Mesendoderm (in vitro differentiated cells): ENCODE measurements at regions not wholly inside any gene's neighbourhood (a gene's known extent, or its start where the extent isn't known, plus 50 kb on each side); places are given as distances from the start of the nearest gene placed in this dataset.
A peak's percentile ranks its signal among the peaks of the same experiment; 100 is the strongest.

Experiments used
- DNase-seq: peaks from one replicate; pipeline ENCODE4 v3.0.0; 2013
- H2AK5ac ChIP-seq: 2 replicates; pipeline ENCODE4 v1.6.1; 2013; ENCODE audit warnings: low read length, inconsistent platforms
- H2BK120ac ChIP-seq: 2 replicates; pipeline ENCODE4 v1.6.1; 2013; ENCODE audit warnings: low read depth, mild to moderate bottlenecking, low read length, moderate library complexity, mixed read lengths
- H2BK15ac ChIP-seq: replicated peaks from 2 replicates; pipeline ENCODE4 v1.6.1; 2013; ENCODE audit warnings: low read depth, mild to moderate bottlenecking, moderate library complexity
- H2BK5ac ChIP-seq: 2 replicates; pipeline ENCODE4 v1.6.1; 2013; ENCODE audit warnings: low read length, inconsistent platforms
- H3K18ac ChIP-seq: 2 replicates; pipeline ENCODE4 v1.6.1; 2013; ENCODE audit warnings: mild to moderate bottlenecking, low read length, mixed read lengths
- H3K23ac ChIP-seq: one replicate; pipeline ENCODE4 v1.6.1; 2013; ENCODE audit warnings: low read length
- H3K27ac ChIP-seq: 2 replicates; pipeline ENCODE4 v1.5.1; 2013; ENCODE audit warnings: low read depth, mild to moderate bottlenecking, inconsistent platforms, low read length, moderate library complexity
- H3K27me3 ChIP-seq: 2 replicates; pipeline ENCODE4 v1.6.1; 2013; ENCODE audit warnings: low read length, control low read depth, mild to moderate bottlenecking, inconsistent platforms; ENCODE audit not compliant: insufficient read depth, poor library complexity
- H3K36me3 ChIP-seq: 2 replicates; pipeline ENCODE4 v1.6.1; 2013; ENCODE audit warnings: low read length, inconsistent platforms; ENCODE audit not compliant: control insufficient read depth, insufficient read depth
- H3K4ac ChIP-seq: one replicate; pipeline ENCODE4 v1.6.1; 2013; ENCODE audit warnings: low read depth, mild to moderate bottlenecking, low read length, moderate library complexity
- H3K4me1 ChIP-seq: 2 replicates; pipeline ENCODE4 v1.6.1; 2013; ENCODE audit warnings: low read depth, low read length, inconsistent platforms; ENCODE audit not compliant: control insufficient read depth
- H3K4me2 ChIP-seq: 2 replicates; pipeline ENCODE4 v1.6.1; 2013; ENCODE audit warnings: low read length
- H3K4me3 ChIP-seq: 2 replicates; pipeline ENCODE4 v1.5.1; 2013; ENCODE audit warnings: mild to moderate bottlenecking, low read length
- H3K56ac ChIP-seq: one replicate; pipeline ENCODE4 v1.6.1; 2013; ENCODE audit warnings: low read length
- H3K79me1 ChIP-seq: 2 replicates; pipeline ENCODE4 v1.6.1; 2013; ENCODE audit warnings: low read length, inconsistent platforms
- H3K79me2 ChIP-seq: 2 replicates; pipeline ENCODE4 v1.6.1; 2013; ENCODE audit warnings: mild to moderate bottlenecking, low read length; ENCODE audit not compliant: control insufficient read depth, insufficient read depth
- H3K9ac ChIP-seq: 2 replicates; pipeline ENCODE4 v1.6.1; 2013; ENCODE audit warnings: low read length, inconsistent platforms
- H4K5ac ChIP-seq: one replicate; pipeline ENCODE4 v1.6.1; 2013; ENCODE audit warnings: low read length
- H4K8ac ChIP-seq: one replicate; pipeline ENCODE4 v1.6.1; 2013; ENCODE audit warnings: low read depth, mild to moderate bottlenecking, control low read depth, low read length, moderate library complexity
- WGBS: extraction: QIAGEN DNeasy Blood & Tissue Kit; methylation state at CpG from one replicate; pipeline ENCODE4 v1.1.7; 2013; ENCODE audit warnings: low lambda C conversion rate, missing lambda C conversion rate; ENCODE audit not compliant: insufficient coverage; ENCODE audit errors: extremely low coverage; 5-methylcytosine and 5-hydroxymethylcytosine counted together

DNA sequence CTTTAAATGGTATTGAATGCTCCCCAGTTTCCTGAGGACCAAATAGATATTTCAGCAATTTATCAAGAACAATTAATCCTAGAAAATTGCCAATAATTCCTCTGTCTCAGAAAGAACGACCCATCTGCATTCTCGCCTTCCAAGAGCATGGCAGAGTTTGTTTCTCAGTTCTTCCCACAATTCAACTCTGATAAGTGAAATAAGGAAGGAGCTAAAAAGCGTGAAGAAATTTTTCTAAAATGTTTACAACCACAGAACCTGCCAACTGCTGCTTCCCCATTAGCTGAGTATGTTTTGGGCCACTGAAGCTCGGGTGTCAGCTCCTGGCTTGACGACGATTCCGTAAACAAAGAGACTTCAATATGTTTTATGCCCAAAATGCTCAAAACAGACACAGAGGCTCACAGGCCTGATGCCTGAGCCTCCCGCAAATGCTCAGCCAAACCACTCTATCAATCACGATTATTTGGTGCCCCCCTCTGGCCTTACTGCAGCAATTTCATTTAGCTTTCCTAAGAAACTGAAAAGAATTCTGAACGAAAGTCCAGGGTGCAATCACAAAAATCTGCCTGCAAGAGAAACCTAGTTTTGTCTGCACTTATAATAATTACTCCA, 259.2 kb upstream of the CCDC54 start:
- no CpG with 5 or more reads among the region's 10 CpGs for WGBS
- no peaks in the 10 kb centered on the region for H3K27me3 ChIP-seq
- no peak overlapping the region for H4K8ac ChIP-seq
- no peaks in the 10 kb centered on the region for H3K36me3 ChIP-seq
- no peak overlapping the region for H4K5ac ChIP-seq
- H3K79me2 ChIP-seq = no peaks in the 10 kb centered on the region
- peak overlapping the region; percentile 68 for H3K18ac ChIP-seq
- H3K4me1 ChIP-seq = no peaks in the 10 kb centered on the region
- H3K79me1 ChIP-seq = no peaks in the 10 kb centered on the region
- no peak overlapping the region for H3K27ac ChIP-seq
- H3K4ac ChIP-seq = no peak overlapping the region
- H3K23ac ChIP-seq = no peak overlapping the region
- H3K4me2 ChIP-seq = no peak overlapping the region
- peak overlapping the region; percentile 28 for H2BK120ac ChIP-seq
- no peak overlapping the region for H3K4me3 ChIP-seq
- H2BK5ac ChIP-seq = no peak overlapping the region
- H2AK5ac ChIP-seq = no peak overlapping the region
- peak overlapping the region; percentile 28 for H3K9ac ChIP-seq
- H3K56ac ChIP-seq = peak overlapping the region; percentile 65
- DNase-seq = peak; percentile 80
- no peak overlapping the region for H2BK15ac ChIP-seq

- Histone ChIP-seq H4K5ac (no peak overlapping the region), H3K23ac (no peak overlapping the region), H2BK15ac (no peak overlapping the region), H3K4me2 (no peak overlapping the region), H3K36me3 (no peaks in the 10 kb centered on the region), H3K4me1 (peaks cover 2% of the 10 kb centered on the region), H3K9ac (no peak overlapping the region), H3K18ac (no peak overlapping the region), H4K8ac (no peak overlapping the region), H2BK120ac (no peak overlapping the region), H3K79me2 (no peaks in the 10 kb centered on the region), H3K4me3 (no peak overlapping the region), H3K27me3 (no peaks in the 10 kb centered on the region), H3K27ac (no peak overlapping the region), H2AK5ac (no peak overlapping the region), H3K4ac (no peak overlapping the region), H3K79me1 (no peaks in the 10 kb centered on the region), H2BK5ac (no peak overlapping the region), H3K56ac (no peak overlapping the region)
- peak; percentile 96 for DNase-seq
- WGBS = no CpG with 5 or more reads among the region's 1 CpG
Observed at GRCh38 chr3:107124885-107125284, 252.4 kb upstream of the CCDC54 start.

DNA sequence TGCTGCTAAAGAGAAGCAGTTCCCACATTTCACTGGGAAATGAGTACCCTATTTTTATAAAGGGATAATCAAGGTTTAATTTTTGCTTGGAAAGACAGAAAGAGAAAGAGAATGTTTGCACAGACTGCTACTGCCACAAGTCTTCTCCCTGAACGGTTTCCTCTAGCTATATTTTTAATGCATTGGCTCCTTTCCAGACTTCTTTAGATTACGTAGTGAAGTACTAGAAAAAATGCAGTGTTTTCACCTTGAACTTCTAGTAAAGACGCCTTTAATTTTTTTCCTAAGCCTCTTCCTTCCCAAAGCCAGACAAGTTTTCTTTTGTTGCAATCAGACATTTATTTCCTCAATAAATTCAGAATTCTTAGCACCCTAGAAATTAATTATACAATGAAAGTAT, 248.3 kb upstream of the CCDC54 start:
- no peak overlapping the region for H3K23ac ChIP-seq
- no peak overlapping the region for H3K4ac ChIP-seq
- no peak overlapping the region for H2BK15ac ChIP-seq
- no peak for DNase-seq
- H3K18ac ChIP-seq = no peak overlapping the region
- no peak overlapping the region for H3K4me3 ChIP-seq
- no peak overlapping the region for H3K9ac ChIP-seq
- H3K4me2 ChIP-seq = no peak overlapping the region
- no peaks in the 10 kb centered on the region for H3K36me3 ChIP-seq
- no peak overlapping the region for H4K8ac ChIP-seq
- no peak overlapping the region for H3K27ac ChIP-seq
- no peak overlapping the region for H2BK120ac ChIP-seq
- no peak overlapping the region for H3K56ac ChIP-seq
- no CpG with 5 or more reads among the region's 3 CpGs for WGBS
- no peaks in the 10 kb centered on the region for H3K27me3 ChIP-seq
- no peak overlapping the region for H4K5ac ChIP-seq
- H3K79me1 ChIP-seq = no peaks in the 10 kb centered on the region
- H3K4me1 ChIP-seq = peaks cover 2% of the 10 kb centered on the region
- H2AK5ac ChIP-seq = no peak overlapping the region
- no peak overlapping the region for H2BK5ac ChIP-seq
- no peaks in the 10 kb centered on the region for H3K79me2 ChIP-seq

GRCh38 chr3:107130089-107130700, 247.0 kb upstream of the CCDC54 start:
- no peak overlapping the region for H3K4ac ChIP-seq
- H4K5ac ChIP-seq = no peak overlapping the region
- no peak overlapping the region for H2BK5ac ChIP-seq
- no peaks in the 10 kb centered on the region for H3K79me2 ChIP-seq
- H3K23ac ChIP-seq = no peak overlapping the region
- no peak overlapping the region for H2AK5ac ChIP-seq
- no peak overlapping the region for H3K4me2 ChIP-seq
- no peaks in the 10 kb centered on the region for H3K4me1 ChIP-seq
- H3K27ac ChIP-seq = no peak overlapping the region
- H3K27me3 ChIP-seq = no peaks in the 10 kb centered on the region
- H3K9ac ChIP-seq = no peak overlapping the region
- H4K8ac ChIP-seq = no peak overlapping the region
- no peak for DNase-seq
- no peaks in the 10 kb centered on the region for H3K79me1 ChIP-seq
- no CpG with 5 or more reads among the region's 6 CpGs for WGBS
- H3K4me3 ChIP-seq = no peak overlapping the region
- no peak overlapping the region for H3K18ac ChIP-seq
- H3K36me3 ChIP-seq = no peaks in the 10 kb centered on the region
- H2BK120ac ChIP-seq = no peak overlapping the region
- H2BK15ac ChIP-seq = no peak overlapping the region
- no peak overlapping the region for H3K56ac ChIP-seq

DNA sequence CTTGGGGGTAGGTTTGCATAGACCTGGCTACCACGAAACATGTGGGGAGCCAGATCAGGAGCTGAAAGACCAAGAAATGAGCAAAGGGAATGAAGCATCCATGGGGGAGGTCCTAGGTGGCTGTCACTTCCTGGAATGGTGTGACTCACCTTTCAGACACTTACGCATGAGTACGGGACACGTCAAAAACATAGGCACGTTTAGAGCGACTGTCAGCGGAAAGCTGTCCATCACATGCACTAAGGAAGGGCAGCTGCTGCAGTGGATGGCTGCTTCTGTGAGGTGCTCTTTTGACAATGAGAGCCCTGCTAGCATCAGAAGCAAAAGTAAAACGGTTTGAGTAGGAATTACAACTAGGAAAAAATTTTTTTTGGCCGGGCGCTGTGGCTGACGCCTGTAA, 244.6 kb upstream of the CCDC54 start:
- H3K27ac ChIP-seq = no peak overlapping the region
- no peak overlapping the region for H3K4me2 ChIP-seq
- no peak overlapping the region for H3K9ac ChIP-seq
- WGBS = no CpG with 5 or more reads among the region's 11 CpGs
- no peak overlapping the region for H4K5ac ChIP-seq
- no peak overlapping the region for H2BK120ac ChIP-seq
- H2BK15ac ChIP-seq = no peak overlapping the region
- no peak overlapping the region for H4K8ac ChIP-seq
- H3K36me3 ChIP-seq = no peaks in the 10 kb centered on the region
- no peak overlapping the region for H3K18ac ChIP-seq
- H3K4me1 ChIP-seq = no peaks in the 10 kb centered on the region
- H3K79me2 ChIP-seq = no peaks in the 10 kb centered on the region
- no peaks in the 10 kb centered on the region for H3K79me1 ChIP-seq
- no peak overlapping the region for H2BK5ac ChIP-seq
- H3K4ac ChIP-seq = no peak overlapping the region
- H3K56ac ChIP-seq = no peak overlapping the region
- no peak overlapping the region for H3K23ac ChIP-seq
- H3K27me3 ChIP-seq = no peaks in the 10 kb centered on the region
- H2AK5ac ChIP-seq = no peak overlapping the region
- H3K4me3 ChIP-seq = no peak overlapping the region
- DNase-seq = no peak

GRCh38 chr3:107133891-107134290, 243.3 kb upstream of the CCDC54 start:
- no peak for DNase-seq
- H3K27ac ChIP-seq = no peak overlapping the region
- no CpG with 5 or more reads among the region's 3 CpGs for WGBS

More at GRCh38 chr3:107133891-107134290, 243.3 kb upstream of the CCDC54 start:
- Histone ChIP-seq H3K23ac (no peak overlapping the region), H3K36me3 (no peaks in the 10 kb centered on the region), H3K9ac (no peak overlapping the region), H3K56ac (no peak overlapping the region), H3K4me2 (no peak overlapping the region), H3K4me1 (no peaks in the 10 kb centered on the region), H3K18ac (no peak overlapping the region), H3K79me1 (no peaks in the 10 kb centered on the region), H2BK15ac (no peak overlapping the region), H3K79me2 (no peaks in the 10 kb centered on the region), H2AK5ac (no peak overlapping the region), H4K5ac (no peak overlapping the region), H4K8ac (no peak overlapping the region), H3K27me3 (no peaks in the 10 kb centered on the region), H2BK120ac (no peak overlapping the region), H3K4me3 (no peak overlapping the region), H2BK5ac (no peak overlapping the region), H3K4ac (no peak overlapping the region)
